BJ (cell line): ENCODE measurements at regions not wholly inside any gene's neighbourhood (a gene's known extent, or its start where the extent isn't known, plus 50 kb on each side); places are given as distances from the start of the nearest gene placed in this dataset.

Experiments used
- CTCF ChIA-PET: fragments of 350-600 bp; formaldehyde crosslinking; extraction: SDS; loops from one replicate; lab custom pipeline; 2021; ENCODE audit warnings: antibody characterized with exemption, inconsistent platforms; lab: Yijun Ruan, JAX
- POLR2A ChIA-PET: fragments of 300-600 bp; sonication (Branson Sonifier 250); formaldehyde crosslinking; extraction: SDS; loops from one replicate; lab custom pipeline; 2021; ENCODE audit warnings: antibody characterized with exemption; lab: Charles Lee
- DNase-seq: peaks from one replicate; pipeline ENCODE4 v3.0.0-alpha.2; 2011; ENCODE audit warnings: low read depth
- H3K27me3 ChIP-seq: 2 replicates; pipeline ENCODE4 v1.6.0; 2011; ENCODE audit warnings: low read length; ENCODE audit not compliant: control insufficient read depth, insufficient read depth
- H3K36me3 ChIP-seq: 2 replicates; pipeline ENCODE4 v1.5.1; 2011; ENCODE audit warnings: low read length; ENCODE audit not compliant: control insufficient read depth, insufficient read depth
- H3K4me3 ChIP-seq: 2 replicates; pipeline ENCODE4 v1.5.1; 2011; ENCODE audit warnings: low read depth, mild to moderate bottlenecking, control low read depth, low read length
- TF ChIP-seq, protein P1 (sequence below): IDR thresholded peaks from 2 replicates; pipeline ENCODE4 v1.5.1; 2011; ENCODE audit warnings: low read depth, mild to moderate bottlenecking, control low read depth, inconsistent platforms, low read length, moderate library complexity; ENCODE audit not compliant: insufficient read depth

DNA sequence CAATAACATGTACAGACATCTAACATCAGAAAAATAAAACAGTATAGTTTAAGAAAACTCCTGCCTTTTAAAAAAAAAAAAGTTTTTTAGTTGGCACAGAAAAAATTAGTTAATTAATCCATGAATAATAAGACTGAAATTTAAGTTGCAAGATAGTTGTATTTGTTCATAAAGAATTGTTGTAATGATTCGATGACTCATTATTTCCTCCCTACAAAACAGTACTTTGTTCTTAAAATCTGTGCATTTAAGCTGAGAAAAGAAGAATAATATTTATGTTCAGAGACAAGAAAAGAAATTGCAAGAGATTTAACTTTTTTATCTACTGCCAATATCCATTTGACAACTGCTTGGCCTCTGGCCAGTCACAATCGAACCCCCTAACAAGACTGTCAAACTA, 894.7 kb downstream of the ADGRL2 start:
- CTCF ChIA-PET = no interaction called here
- no peak for DNase-seq
- H3K27me3 ChIP-seq = no peaks in the 10 kb centered on the region
- H3K36me3 ChIP-seq = no peaks in the 10 kb centered on the region
- TF ChIP-seq, protein P1, sequence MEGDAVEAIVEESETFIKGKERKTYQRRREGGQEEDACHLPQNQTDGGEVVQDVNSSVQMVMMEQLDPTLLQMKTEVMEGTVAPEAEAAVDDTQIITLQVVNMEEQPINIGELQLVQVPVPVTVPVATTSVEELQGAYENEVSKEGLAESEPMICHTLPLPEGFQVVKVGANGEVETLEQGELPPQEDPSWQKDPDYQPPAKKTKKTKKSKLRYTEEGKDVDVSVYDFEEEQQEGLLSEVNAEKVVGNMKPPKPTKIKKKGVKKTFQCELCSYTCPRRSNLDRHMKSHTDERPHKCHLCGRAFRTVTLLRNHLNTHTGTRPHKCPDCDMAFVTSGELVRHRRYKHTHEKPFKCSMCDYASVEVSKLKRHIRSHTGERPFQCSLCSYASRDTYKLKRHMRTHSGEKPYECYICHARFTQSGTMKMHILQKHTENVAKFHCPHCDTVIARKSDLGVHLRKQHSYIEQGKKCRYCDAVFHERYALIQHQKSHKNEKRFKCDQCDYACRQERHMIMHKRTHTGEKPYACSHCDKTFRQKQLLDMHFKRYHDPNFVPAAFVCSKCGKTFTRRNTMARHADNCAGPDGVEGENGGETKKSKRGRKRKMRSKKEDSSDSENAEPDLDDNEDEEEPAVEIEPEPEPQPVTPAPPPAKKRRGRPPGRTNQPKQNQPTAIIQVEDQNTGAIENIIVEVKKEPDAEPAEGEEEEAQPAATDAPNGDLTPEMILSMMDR = no peak
- no peak overlapping the region for H3K4me3 ChIP-seq
- POLR2A ChIA-PET = interaction anchor here (0.7 kb wide), 1 partner anchor 928 kb away, joined by 4 read pairs; no protein-coding TSS in a partner anchor

DNA sequence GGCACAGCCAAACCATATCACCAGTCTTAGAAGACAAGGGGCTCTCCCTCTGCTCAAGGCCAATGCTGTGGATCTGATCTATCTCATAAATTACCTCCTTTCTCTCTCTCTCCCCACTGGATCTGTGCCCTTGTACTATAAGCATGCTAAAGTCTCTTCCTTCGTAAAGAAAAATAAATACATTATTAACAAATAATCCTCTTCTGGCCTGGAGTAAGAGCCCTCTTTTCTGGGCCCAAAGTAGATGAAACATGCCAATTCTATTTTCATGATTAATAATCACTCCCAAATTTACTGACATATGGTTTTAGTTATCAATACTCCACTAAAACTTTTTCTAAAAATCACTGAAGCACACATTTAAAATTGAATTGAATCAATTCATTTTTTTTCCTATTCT, 889.7 kb downstream of the ADGRL2 start:
- H3K27me3 ChIP-seq = no peaks in the 10 kb centered on the region
- no peaks in the 10 kb centered on the region for H3K36me3 ChIP-seq
- TF ChIP-seq, protein P1 = no peak
- no peak for DNase-seq
- no peak overlapping the region for H3K4me3 ChIP-seq
- POLR2A ChIA-PET = no interaction called here
- CTCF ChIA-PET = no interaction called here

DNA sequence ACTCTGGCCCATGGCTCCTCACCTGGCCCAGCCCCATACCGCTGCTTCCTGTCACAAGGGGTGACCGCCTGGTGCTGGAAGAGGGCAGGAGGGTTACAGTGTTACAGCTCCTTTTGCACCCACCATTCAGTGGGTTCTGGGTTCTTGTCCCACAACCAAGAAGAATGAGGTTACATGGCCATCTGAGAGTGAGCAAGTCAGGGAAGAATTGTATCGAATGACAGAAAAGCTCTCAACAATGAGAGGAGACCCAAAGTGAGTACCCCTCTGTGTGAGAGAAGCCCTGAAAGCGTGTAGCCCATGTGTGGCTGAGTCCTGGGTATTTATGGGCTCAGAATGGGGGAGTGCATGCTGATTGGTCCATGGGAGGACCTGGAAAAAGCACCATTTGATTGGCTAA, 888.5 kb downstream of the ADGRL2 start:
- CTCF ChIA-PET = no interaction called here

DNA sequence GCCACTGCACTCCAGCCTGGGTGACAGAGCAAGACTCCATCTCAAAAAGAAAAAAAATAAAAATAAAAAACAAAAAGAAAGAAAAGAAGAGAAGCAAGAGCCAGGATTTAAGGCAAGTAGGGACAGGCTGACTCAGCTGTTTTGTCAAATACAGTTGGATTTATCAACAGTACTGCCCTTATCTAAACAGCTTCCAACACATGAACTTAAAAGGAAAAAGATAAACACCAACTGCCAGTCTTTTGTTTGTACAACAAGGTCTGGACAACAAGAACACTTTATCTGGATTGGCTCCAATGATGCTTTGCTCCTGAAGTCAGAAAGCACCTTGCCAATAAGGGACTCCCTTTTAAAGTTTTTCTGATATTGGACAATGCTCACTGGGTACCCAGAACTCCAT, 886.0 kb downstream of the ADGRL2 start:
- H3K36me3 ChIP-seq = no peaks in the 10 kb centered on the region
- ChIA-PET CTCF (no interaction called here), POLR2A (no interaction called here)
- DNase-seq = no peak
- no peaks in the 10 kb centered on the region for H3K27me3 ChIP-seq
- H3K4me3 ChIP-seq = no peak overlapping the region
- TF ChIP-seq, protein P1 = no peak

More for the DNA sequence above, 888.5 kb downstream of the ADGRL2 start:
- H3K27me3 ChIP-seq = no peaks in the 10 kb centered on the region
- H3K4me3 ChIP-seq = no peak overlapping the region
- POLR2A ChIA-PET = no interaction called here
- no peak for DNase-seq
- TF ChIP-seq, protein P1 = no peak
- no peaks in the 10 kb centered on the region for H3K36me3 ChIP-seq

DNA sequence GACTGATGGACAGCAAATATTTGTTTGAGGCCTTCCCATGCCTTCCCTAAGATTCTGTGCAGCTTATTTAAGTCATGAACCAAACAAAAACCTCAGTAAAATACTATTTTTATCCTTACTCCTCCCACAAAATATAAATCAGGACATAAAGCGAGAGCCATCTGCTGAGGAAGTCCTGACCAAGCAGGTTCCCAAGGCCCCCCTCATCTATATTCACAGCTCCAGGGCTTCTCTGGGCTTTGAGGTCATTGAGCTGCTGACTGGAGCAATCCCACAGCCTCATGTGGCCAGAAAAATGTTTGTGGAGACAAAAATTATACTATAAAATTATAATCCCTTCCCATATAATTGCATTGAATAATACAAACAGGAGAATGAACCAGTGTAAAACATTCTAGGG, 846.2 kb downstream of the ADGRL2 start:
- Histone ChIP-seq H3K4me3 (no peak overlapping the region), H3K27me3 (no peaks in the 10 kb centered on the region), H3K36me3 (no peaks in the 10 kb centered on the region)
- CTCF ChIA-PET = interaction anchor here (0.6 kb wide), 1 partner anchor 741 kb away, joined by 3 read pairs; no protein-coding TSS in a partner anchor
- DNase-seq = no peak
- POLR2A ChIA-PET = no interaction called here
- TF ChIP-seq, protein P1 = no peak
